ENCODE measurements at regions not wholly inside any gene's neighbourhood (a gene's known extent, or its start where the extent isn't known, plus 50 kb on each side); places are given as distances from the start of the nearest gene placed in this dataset.

- no peak for TF ChIP-seq POLR2A (IDR thresholded peaks at IDR 0.05)
- no peak for TF ChIP-seq POLR2AphosphoS5 (IDR thresholded peaks at IDR 0.05)
- TF ChIP-seq CTCF (IDR thresholded peaks at IDR 0.05) = no peak
Observed at GRCh38 chr17:54840885-54841591, 59.6 kb upstream of the TOM1L1 start.

Data from prostate gland (tissue), 2 donors.